ENCODE measurements at regions not wholly inside any gene's neighbourhood (a gene's known extent, or its start where the extent isn't known, plus 50 kb on each side); places are given as distances from the start of the nearest gene placed in this dataset.

- DNase-seq, result no peak
- Histone ChIP-seq H3K9me3 (no peaks in the 10 kb centered on the region), H3K27ac (no peak overlapping the region), H3K4me1 (no peaks in the 10 kb centered on the region), H3K4me3 (no peak overlapping the region), H3K36me3 (replicated peaks in 1 of 2; ENCODE audit: insufficient read depth in 1 of 2, low read depth in 2 of 2) (no peaks in the 10 kb centered on the region), H3K27me3 (no peaks in the 10 kb centered on the region)
- intact Hi-C loops (cut with DNase I), result no loop called here
- ATAC-seq, result no peak
- TF ChIP-seq CTCF (IDR thresholded peaks at IDR 0.05) (no peak), POLR2A (IDR thresholded peaks at IDR 0.05) (no peak)
Observed at GRCh38 chr3:55235416-55235815, 251.7 kb downstream of the WNT5A start.

- no peak overlapping the region for H3K27ac ChIP-seq
- H3K36me3 ChIP-seq (replicated peaks in 1 of 2; ENCODE audit: insufficient read depth in 1 of 2, low read depth in 2 of 2), result no peaks in the 10 kb centered on the region
- H3K27me3 ChIP-seq, result no peaks in the 10 kb centered on the region
- DNase-seq, result no peak
- WGBS, 2 donors, result 86 to 92% methylated on average over 5 of the region's 5 CpGs
- intact Hi-C loops (cut with DNase I), result no loop called here
- TF ChIP-seq POLR2A (IDR thresholded peaks at IDR 0.05) (no peak), CTCF (IDR thresholded peaks at IDR 0.05) (no peak)
- ATAC-seq, result no peak
- no peak overlapping the region for H3K4me3 ChIP-seq
- H3K4me1 ChIP-seq, result no peaks in the 10 kb centered on the region
- no peaks in the 10 kb centered on the region for H3K9me3 ChIP-seq
Observed at GRCh38 chr3:55226696-55227095, 260.4 kb downstream of the WNT5A start.

DNA sequence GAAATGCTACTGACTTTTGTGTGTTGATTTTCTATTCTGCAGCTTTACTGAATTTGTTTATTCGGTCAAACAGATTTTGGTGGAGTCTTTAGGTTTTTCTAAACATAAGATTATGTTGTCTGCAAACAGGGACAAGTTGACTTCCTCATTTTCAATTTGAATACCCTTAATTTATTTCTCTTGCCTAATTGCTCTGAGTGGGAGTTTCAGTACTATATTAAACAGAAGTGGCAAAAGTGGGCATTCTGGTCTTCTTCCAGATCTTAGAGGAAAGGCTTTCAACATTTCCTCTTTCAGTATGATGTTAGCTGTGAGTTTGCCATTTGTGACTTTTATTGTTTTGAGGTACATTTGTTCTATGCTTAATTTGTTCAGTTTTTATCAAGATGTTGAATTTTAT lies 268.5 kb downstream of the WNT5A start:
- Histone ChIP-seq H3K36me3 (replicated peaks in 1 of 2; ENCODE audit: insufficient read depth in 1 of 2, low read depth in 2 of 2) (no peaks in the 10 kb centered on the region), H3K27ac (no peak overlapping the region), H3K4me1 (no peaks in the 10 kb centered on the region), H3K27me3 (no peaks in the 10 kb centered on the region), H3K9me3 (peaks cover 0 to 6% (median 0%) of the 10 kb centered on the region in 3 donors), H3K4me3 (no peak overlapping the region)
- TF ChIP-seq CTCF (IDR thresholded peaks at IDR 0.05) (no peak), POLR2A (IDR thresholded peaks at IDR 0.05) (no peak)
- intact Hi-C loops (cut with DNase I), result no loop called here
- WGBS, 2 donors, result 0 to 32% methylated on average over 1 of the region's 1 CpG
- ATAC-seq (no peak), DNase-seq (no peak)

GRCh38 chr3:55207744-55208143 lies 279.4 kb downstream of the WNT5A start:
- Histone ChIP-seq H3K9me3 (no peaks in the 10 kb centered on the region), H3K36me3 (replicated peaks in 1 of 2; ENCODE audit: insufficient read depth in 1 of 2, low read depth in 2 of 2) (no peaks in the 10 kb centered on the region), H3K27me3 (no peaks in the 10 kb centered on the region), H3K4me1 (peaks cover 4% of the 10 kb centered on the region), H3K27ac (no peak overlapping the region), H3K4me3 (no peak overlapping the region)
- intact Hi-C loops (cut with DNase I), result no loop called here
- no peak for TF ChIP-seq POLR2A (IDR thresholded peaks at IDR 0.05)
- no peak for ATAC-seq
- DNase-seq, result no peak

DNA sequence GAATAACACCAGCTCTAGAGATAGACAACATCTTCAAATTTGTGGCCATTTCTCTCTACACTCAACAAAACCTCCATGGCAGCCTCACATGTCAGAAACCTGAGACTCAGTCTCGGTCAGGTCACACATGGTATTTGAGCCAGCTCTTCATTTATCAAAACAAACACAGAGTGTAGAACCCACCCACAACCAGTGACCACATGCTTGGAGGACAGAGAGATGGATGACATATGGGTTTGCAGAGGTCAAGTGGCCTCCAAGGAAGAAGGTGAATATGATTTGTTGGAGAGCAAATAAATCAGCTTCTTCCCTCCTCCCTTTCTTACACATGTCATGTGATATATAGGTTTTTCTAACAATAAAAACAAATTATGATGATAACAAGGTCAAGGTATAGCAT lies 278.1 kb upstream of the LRTM1 start:
- TF ChIP-seq POLR2A (IDR thresholded peaks at IDR 0.05) (no peak), CTCF (IDR thresholded peaks at IDR 0.05) (no peak)
- no peaks in the 10 kb centered on the region for H3K9me3 ChIP-seq
- no peak overlapping the region for H3K4me3 ChIP-seq
- peaks cover 5% of the 10 kb centered on the region for H3K4me1 ChIP-seq
- 89 to 91% methylated on average over 1 of the region's 1 CpG for WGBS, 2 donors
- intact Hi-C loops (cut with DNase I), result no loop called here
- no peak for ATAC-seq
- H3K36me3 ChIP-seq (replicated peaks in 1 of 2; ENCODE audit: insufficient read depth in 1 of 2, low read depth in 2 of 2), result no peaks in the 10 kb centered on the region
- no peaks in the 10 kb centered on the region for H3K27me3 ChIP-seq
- no peak overlapping the region for H3K27ac ChIP-seq
- DNase-seq, result no peak

Data from body of pancreas (tissue), 4 donors.